B cell (primary cell): ENCODE measurements at regions not wholly inside any gene's neighbourhood (a gene's known extent, or its start where the extent isn't known, plus 50 kb on each side); places are given as distances from the start of the nearest gene placed in this dataset.

Experiments
- EZH2 ChIP-seq: IDR thresholded peaks from 2 replicates; pipeline ENCODE4 v1.6.1; 2012; ENCODE audit warnings: borderline replicate concordance, low read depth, mild to moderate bottlenecking, moderate library complexity, low read length; ENCODE audit not compliant: insufficient read depth, poor library complexity, severe bottlenecking
- TF ChIP-seq, protein P1 (sequence below): fragments of 200-600 bp; IDR thresholded peaks from one replicate; pipeline ENCODE4 v1.8.0; 2022; ENCODE audit warnings: antibody characterized with exemption, mild to moderate bottlenecking

DNA sequence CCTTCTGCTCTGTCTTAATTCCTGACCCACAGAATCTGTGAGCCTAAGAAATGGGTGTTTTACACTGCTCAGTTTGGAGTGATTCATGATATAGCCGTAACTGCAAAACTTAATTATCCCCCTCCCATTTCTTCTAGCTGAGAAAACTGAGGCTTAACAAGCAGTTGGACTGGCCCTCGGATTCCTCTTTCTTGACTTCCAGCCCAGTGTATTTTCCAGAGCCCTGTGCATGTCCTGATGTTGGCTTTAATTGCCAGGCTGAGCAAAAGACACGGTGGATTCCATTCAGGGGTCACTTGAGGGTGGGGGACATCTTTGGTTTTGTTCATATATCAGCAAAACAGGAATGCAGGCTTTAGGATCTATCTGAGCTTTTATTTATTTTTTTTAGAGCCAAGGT lies 489.8 kb downstream of the TYW1 start:
- TF ChIP-seq, protein P1, sequence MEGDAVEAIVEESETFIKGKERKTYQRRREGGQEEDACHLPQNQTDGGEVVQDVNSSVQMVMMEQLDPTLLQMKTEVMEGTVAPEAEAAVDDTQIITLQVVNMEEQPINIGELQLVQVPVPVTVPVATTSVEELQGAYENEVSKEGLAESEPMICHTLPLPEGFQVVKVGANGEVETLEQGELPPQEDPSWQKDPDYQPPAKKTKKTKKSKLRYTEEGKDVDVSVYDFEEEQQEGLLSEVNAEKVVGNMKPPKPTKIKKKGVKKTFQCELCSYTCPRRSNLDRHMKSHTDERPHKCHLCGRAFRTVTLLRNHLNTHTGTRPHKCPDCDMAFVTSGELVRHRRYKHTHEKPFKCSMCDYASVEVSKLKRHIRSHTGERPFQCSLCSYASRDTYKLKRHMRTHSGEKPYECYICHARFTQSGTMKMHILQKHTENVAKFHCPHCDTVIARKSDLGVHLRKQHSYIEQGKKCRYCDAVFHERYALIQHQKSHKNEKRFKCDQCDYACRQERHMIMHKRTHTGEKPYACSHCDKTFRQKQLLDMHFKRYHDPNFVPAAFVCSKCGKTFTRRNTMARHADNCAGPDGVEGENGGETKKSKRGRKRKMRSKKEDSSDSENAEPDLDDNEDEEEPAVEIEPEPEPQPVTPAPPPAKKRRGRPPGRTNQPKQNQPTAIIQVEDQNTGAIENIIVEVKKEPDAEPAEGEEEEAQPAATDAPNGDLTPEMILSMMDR: no peak
- no peak for TF ChIP-seq EZH2
